ENCODE measurements at regions not wholly inside any gene's neighbourhood (a gene's known extent, or its start where the extent isn't known, plus 50 kb on each side); places are given as distances from the start of the nearest gene placed in this dataset.

DNA sequence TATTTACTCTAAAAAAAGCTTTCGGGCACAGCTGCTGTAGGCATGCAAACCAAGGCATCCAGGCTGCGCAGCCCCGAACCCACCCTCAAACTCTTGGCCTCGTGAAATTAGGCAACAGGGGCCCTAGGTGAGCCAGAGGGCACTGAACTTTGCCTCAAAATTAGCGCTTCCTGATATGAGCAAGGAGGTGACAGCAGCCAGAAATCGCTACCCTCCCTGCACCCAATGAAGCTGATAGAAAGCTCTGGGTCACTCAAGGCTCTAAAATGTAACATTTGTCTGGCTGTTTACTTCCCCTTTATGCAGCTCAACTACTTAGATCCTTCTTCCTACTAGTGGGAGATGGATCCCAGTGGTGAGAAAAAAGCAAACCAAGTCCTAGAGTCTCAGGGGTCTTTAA is 61.8 kb downstream of the PITPNM2 start:
- CTCF ChIA-PET: interaction anchor here (1.4 to 1.5 kb wide), 3 partner anchors 46 to 61 kb away, joined by 3 to 5 read pairs (median 4); no protein-coding TSS in a partner anchor
- intact Hi-C loops (cut with micrococcal nuclease): loop anchor here (5.0 kb wide), 1 partner anchor 53 kb away; no protein-coding TSS in a partner anchor

More for the DNA sequence above, 61.8 kb downstream of the PITPNM2 start:
- H3K4me1 ChIP-seq (ENCODE audit: control insufficient read depth, extremely low read depth, insufficient read depth, low read length): peaks cover 35% of the 10 kb centered on the region
- H3K9ac ChIP-seq (replicated peaks; ENCODE audit: extremely low read depth, insufficient read depth, low read length): no peak overlapping the region
- no peak overlapping the region for H2AFZ ChIP-seq (ENCODE audit: low read depth, low read length)
- H3K4me3 ChIP-seq (replicated peaks in 1 of 3; ENCODE audit: insufficient read depth in 1 of 3, low read depth in 1 of 3, low read length in 3 of 3): no peak overlapping the region
- no peaks in the 10 kb centered on the region for H4K20me1 ChIP-seq (replicated peaks; ENCODE audit: control insufficient read depth, extremely low read depth, insufficient read depth, low read length)
- peak overlapping the region; percentile 70 for H3K27ac ChIP-seq (ENCODE audit: insufficient read depth, low read depth, low read length)
- dilution Hi-C loops (cut with MboI; ENCODE audit: extremely low pct_ligation_motif_present, low sequenced_read_pairs): no loop called here
- no peaks in the 10 kb centered on the region for H3K9me1 ChIP-seq (replicated peaks; ENCODE audit: control insufficient read depth, extremely low read depth, insufficient read depth, low read length)
- DNase-seq (ENCODE audit: low read depth, low spot score): no peak
- no peak for FAIRE-seq
- TF ChIP-seq, protein P1, sequence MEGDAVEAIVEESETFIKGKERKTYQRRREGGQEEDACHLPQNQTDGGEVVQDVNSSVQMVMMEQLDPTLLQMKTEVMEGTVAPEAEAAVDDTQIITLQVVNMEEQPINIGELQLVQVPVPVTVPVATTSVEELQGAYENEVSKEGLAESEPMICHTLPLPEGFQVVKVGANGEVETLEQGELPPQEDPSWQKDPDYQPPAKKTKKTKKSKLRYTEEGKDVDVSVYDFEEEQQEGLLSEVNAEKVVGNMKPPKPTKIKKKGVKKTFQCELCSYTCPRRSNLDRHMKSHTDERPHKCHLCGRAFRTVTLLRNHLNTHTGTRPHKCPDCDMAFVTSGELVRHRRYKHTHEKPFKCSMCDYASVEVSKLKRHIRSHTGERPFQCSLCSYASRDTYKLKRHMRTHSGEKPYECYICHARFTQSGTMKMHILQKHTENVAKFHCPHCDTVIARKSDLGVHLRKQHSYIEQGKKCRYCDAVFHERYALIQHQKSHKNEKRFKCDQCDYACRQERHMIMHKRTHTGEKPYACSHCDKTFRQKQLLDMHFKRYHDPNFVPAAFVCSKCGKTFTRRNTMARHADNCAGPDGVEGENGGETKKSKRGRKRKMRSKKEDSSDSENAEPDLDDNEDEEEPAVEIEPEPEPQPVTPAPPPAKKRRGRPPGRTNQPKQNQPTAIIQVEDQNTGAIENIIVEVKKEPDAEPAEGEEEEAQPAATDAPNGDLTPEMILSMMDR (IDR thresholded peaks at IDR 0.05; ENCODE audit: extremely low read depth in 1 of 2, insufficient read depth in 1 of 2, low read depth in 1 of 2, low read length in 2 of 2): no peak
- TF ChIP-seq GATA2 (IDR thresholded peaks at IDR 0.05; ENCODE audit: insufficient read depth, insufficient read length, low read depth, low read length) (no peak), JUN (IDR thresholded peaks at IDR 0.05; ENCODE audit: borderline replicate concordance, insufficient read depth, insufficient read length, low read depth) (no peak), FOS (IDR thresholded peaks at IDR 0.05; ENCODE audit: borderline replicate concordance, insufficient read depth, low read length) (no peak), MYC (IDR thresholded peaks at IDR 0.05; ENCODE audit: low read depth, low read length) (no peak), POLR2A (IDR thresholded peaks at IDR 0.05; ENCODE audit: low read depth, low read length) (no peak), EZH2 (IDR thresholded peaks at IDR 0.05; ENCODE audit: borderline replicate concordance, low read depth, low read length, severe bottlenecking) (no peak)
- TF ChIP-seq, protein P2, sequence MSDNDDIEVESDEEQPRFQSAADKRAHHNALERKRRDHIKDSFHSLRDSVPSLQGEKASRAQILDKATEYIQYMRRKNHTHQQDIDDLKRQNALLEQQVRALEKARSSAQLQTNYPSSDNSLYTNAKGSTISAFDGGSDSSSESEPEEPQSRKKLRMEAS (IDR thresholded peaks at IDR 0.05; ENCODE audit: insufficient read depth, insufficient read length): no peak
- no peaks in the 10 kb centered on the region for H3K36me3 ChIP-seq (ENCODE audit: control insufficient read depth in 2 of 2, extremely low read depth in 1 of 2, insufficient read depth in 2 of 2, low read length in 2 of 2)
- no peaks in the 10 kb centered on the region for H3K9me3 ChIP-seq (replicated peaks; ENCODE audit: control insufficient read depth, insufficient read depth, low read length)
- peak overlapping the region; percentile 53 for H3K4me2 ChIP-seq (ENCODE audit: insufficient read depth, low read length)
- POLR2A ChIA-PET: no interaction called here
- H3K79me2 ChIP-seq (ENCODE audit: control insufficient read depth, insufficient read depth, low read length): no peaks in the 10 kb centered on the region
- no TSS peak for BruUV-seq (replicated peaks)
- no peaks in the 10 kb centered on the region for H3K27me3 ChIP-seq (ENCODE audit: control insufficient read depth in 2 of 2, insufficient read depth in 2 of 2, low read length in 2 of 2)

Data from endothelial cell of umbilical vein (primary cell).